Activated CD4-positive, CD25-positive, alpha-beta regulatory T cell treated with anti-CD3 and anti-CD28 coated beads, Interleukin-2, amount 50 U/mL, for 72 hours (primary cell): ENCODE measurements at regions not wholly inside any gene's neighbourhood (a gene's known extent, or its start where the extent isn't known, plus 50 kb on each side); places are given as distances from the start of the nearest gene placed in this dataset.

Experiments used
- DNase-seq: peaks from one replicate; pipeline ENCODE4 v3.0.0; 2021

GRCh38 chr11:122394313-122394712 is 261.2 kb upstream of the UBASH3B start:
- DNase-seq: no peak

- DNase-seq: no peak
Measured at GRCh38 chr11:122393209-122393860, 262.2 kb upstream of the UBASH3B start.

- no peak for DNase-seq
Measured at GRCh38 chr11:122392508-122392907, 263.0 kb upstream of the UBASH3B start.

- no peak for DNase-seq
Measured at GRCh38 chr11:122391049-122391448, 264.5 kb upstream of the UBASH3B start.

DNA sequence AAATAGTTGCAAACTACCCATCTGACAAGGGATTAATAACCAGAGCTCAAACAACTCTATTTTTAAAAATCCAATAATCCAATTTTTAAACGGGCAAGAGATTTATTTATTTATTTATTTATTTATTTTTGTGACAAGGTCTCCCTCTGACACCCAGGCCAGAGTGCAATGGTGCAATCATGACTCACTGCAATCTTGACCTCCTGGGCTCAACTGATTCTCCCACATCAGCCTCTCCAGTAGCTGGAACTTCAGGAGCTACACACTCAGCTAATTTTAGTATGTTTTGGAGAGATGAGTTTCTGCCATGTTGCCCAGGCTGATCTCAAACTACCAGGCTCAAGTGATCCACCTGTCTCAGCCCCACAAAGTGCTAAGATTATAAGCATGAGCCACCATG is 267.2 kb upstream of the BLID start:
- no peak for DNase-seq

GRCh38 chr11:122375687-122376399 is 259.8 kb upstream of the BLID start:
- DNase-seq: no peak

- no peak for DNase-seq
Measured at GRCh38 chr11:122368796-122369195, 252.8 kb upstream of the BLID start.

- no peak for DNase-seq
Measured at GRCh38 chr11:122367809-122368231, 251.8 kb upstream of the BLID start.

DNA sequence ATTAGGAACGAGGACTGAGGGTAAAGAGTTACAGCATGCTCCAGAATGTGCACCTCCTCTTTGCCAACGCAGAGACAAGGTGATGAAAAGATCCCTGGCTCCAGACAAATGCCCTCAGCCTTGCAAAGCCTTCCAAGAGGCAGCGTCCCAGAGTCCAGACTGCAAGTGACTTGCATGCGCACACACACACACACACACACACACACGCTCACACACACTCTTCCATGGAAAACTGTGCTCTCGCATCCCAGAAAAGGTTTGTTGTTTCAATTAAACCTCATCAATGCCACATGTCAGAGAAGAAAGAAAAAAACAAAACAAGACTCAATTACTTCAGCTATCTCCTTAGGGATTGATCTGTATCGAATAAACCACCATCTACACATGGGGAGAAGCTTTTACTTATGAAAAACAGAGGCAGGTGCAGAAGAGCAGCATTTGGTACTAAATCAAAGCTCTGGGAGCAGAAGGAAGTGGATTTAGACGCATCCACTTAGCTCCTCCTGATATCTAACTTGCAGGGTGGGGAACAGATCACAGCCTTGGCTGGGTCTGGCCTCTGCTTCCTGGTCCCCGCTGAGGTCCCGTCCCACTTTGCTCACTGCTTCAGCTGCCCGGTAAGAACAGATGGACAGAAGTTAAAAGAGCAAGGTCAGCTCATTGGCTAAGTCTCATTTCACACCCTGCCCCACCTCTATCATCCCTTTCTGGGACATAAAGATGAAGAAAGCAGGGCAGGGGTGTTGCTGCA is 249.8 kb upstream of the BLID start:
- DNase-seq: no peak

GRCh38 chr11:122363296-122363695 is 247.3 kb upstream of the BLID start:
- DNase-seq: no peak

- no peak for DNase-seq
Measured at GRCh38 chr11:122362381-122362780, 246.4 kb upstream of the BLID start.

GRCh38 chr11:122360875-122361274 is 244.9 kb upstream of the BLID start:
- DNase-seq: no peak

- no peak for DNase-seq
Measured at GRCh38 chr11:122359081-122359571, 243.1 kb upstream of the BLID start.

DNA sequence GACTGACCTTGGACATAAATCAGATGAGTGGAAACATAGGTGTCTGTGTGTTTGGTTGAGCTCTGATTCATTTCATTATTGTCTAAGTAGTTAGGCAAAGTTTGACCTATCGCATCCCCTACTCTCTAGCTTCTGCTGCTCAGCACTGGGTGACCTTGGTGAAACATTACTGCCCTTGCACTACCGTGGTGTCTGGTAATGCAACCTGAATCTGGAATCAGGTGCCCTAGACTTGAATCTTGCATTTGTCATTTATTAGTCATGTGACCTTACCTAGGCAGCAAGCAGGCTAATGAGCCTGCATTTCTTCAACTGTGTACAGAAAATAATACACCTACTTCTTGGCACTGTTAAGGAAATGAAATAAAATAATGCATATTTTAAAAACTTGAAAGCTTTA is 242.3 kb upstream of the BLID start:
- no peak for DNase-seq

DNA sequence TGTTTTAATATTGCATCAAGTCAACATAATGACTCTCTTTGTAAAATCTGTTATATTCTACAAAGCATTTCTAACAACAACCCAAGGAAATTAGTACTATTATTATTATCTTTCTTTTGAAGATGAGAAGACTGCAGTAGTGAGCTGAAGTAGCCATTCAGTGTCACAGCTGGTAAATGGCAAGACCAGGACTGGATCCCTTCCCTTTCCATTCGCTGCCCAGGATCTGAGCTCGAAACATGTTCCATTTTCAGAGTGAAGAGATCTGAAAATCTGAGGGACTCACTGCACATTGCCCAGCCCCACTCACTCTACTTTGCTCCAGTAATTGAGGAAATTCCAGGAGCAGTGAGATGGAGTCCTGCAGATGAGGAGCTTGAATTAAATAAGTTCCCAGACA is 240.0 kb upstream of the BLID start:
- DNase-seq: no peak

DNA sequence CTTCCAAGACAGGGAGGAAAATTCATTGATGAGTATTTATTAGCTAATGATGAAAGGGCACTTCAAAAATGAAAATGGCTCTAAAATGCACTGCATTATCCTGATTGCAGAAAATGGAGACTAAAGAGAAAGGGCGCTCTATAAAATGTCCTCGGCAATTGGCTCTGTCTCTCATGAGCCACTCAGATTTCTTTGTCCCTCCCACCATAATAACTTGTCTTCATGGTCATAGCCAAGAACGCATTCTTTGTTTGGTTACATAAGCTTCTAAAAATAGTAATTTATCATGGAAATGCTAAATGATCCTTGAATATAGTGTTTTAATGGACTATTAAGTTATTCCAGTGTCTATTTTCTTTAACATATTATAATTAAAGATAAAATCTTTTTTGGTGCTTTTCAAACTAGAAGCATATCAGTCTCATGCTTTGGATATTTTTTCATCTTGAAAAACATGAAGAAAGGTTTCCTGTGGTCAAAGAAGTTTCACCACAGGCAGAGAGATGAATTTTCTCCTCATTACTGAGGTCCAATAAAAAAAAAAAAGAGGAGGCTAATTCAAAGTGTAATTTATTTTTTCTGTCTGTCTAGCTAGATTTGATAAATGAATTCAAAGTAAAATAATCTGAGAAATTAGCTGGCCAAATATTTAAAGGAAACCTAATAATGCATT is 238.1 kb upstream of the BLID start:
- no peak for DNase-seq

DNA sequence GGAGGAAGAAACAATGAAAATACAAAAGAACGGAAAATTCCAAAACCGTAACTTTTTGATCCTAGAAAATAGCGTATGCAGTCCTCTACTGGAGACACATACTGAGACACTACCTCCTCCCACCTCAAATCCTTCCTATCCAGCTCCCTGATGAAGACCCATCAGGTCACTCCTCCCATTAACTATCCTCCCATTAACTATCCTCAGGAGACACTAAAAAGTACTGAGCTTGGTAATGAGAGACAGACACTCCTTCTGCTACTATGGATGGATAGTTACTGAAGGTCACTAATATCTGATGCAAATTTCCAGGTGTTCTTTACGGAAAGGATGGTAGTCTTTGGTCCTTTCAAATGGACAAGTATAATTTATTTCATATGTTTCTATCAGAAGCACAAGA is 237.5 kb upstream of the BLID start:
- DNase-seq: no peak

DNA sequence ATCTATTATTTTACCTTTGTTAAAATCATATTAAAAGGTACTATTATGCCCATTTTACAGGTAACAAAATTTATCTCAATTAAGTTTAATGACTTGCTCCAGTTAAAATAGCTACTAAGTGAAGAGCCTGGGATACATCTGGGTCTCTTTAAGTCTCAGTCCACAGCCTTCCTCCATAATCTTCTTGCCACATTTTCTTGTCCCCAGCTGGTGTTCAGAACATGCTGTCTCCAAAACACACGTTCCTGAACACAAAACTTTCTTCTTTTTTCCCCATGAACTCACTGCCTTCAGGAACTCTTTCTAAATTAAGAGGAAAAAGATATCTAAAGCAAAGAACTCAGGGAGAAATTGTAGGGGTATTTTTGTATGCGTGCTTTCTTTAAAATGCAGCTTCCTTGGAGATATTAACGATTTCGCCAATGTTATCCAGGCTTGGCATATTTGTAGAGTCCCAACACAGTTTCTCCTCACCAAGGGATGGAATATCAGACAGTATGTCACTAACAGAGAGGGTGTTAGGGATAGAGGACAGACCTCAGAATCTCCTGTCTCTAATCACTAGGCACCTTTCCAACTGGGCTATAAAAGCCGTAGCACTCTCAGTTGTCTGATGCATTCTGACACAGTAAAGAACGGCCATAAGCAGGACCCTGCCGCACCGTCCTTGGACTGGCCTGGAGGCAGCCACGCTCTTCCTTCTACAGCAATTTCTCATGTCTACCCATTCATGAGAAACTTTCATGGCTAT is 232.8 kb upstream of the BLID start:
- no peak for DNase-seq

GRCh38 chr11:122346006-122346405 is 230.0 kb upstream of the BLID start:
- DNase-seq: no peak

DNA sequence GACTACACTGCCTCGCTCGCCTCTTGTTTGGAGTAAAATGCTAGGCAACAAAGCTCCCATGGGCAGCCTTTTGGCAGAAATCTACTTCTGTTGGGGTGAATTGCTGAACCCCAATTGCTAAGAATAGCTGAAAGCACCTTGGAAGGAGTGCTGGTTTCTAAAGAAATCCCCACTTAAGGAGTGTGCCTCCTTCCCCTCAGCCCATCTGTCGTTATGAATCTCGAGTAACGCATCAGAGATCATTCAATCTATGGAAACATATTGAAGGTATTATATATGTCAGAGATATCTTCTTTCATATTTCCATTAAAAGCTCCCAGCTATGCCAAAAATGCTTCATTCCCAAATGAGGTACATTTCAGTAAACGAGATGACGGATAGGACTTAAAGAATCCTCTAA is 229.6 kb upstream of the BLID start:
- DNase-seq: no peak

DNA sequence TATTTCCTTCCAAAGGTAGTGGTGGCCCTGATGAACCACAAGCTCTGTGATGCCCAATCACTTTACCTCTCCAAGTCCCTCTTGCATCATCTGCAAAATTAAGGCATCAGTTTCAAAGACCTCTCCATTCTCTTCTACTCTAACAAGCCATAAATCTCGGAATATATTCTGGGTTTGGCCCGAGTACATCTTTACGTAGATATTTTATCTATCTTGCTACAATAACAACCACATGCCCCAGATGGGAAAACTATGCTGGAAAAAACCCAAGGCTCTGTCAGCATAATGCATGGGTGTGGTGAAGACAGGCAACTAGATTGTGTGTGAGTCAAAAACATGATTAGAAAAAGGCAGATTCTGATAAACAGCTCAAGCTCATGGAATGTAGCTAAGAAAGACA is 228.2 kb upstream of the BLID start:
- no peak for DNase-seq

DNA sequence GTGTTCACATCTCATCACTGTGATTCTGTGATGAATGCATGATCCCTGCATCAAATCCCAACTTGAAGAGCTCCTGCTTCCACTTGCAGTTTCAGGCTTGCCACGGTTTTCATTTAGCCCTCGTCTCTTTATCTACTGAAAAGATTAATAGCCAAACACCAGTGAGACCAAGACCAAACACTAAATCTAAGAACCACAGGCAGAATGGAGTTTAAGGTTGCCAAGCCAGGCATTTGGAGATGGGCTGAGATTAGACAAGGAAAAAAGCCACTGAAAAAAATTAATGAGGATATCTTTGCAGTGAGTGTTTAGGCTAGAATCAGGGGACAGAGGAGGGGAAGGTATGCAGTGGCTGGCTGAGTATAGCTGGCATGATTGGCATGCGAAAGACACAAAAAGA is 227.2 kb upstream of the BLID start:
- DNase-seq: no peak
